ENCODE measurements at regions not wholly inside any gene's neighbourhood (a gene's known extent, or its start where the extent isn't known, plus 50 kb on each side); places are given as distances from the start of the nearest gene placed in this dataset.

DNA sequence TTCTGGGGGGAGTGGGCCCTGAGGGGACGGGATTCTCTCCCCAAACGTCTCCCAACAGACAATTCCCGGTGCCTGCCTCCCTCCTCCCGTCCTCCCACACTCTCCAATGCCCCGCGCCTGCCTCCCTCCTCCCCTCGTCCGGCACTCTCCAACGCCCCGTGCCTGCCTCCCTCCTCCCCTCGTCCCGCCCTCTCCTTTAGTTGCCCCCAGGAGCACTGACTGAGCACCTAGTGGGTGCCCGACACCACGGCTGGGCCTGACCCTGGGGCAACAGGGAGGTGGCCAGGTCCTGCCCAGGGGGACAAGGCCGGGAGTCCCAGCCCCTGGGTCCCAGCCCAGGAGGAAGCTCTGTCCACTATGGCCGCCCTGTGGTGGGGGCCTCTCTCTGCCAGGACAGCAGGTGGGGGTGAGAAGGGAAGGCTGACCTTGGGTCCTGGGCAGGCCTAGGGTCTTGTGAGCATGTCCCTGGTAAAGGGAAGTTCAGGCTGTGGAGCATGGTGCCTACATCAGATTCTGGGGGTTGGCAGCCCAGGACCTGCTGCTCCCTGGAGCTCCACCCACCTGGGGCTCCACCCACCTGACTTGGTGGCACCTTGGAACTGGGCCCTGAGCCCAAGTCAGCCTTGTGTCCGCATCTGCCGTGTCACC is 942.3 kb downstream of the BRD1 start:
- DNase-seq, result no peak
- Histone ChIP-seq H3K27me3 (ENCODE audit: control insufficient read depth, insufficient read depth, low read length) (no peaks in the 10 kb centered on the region), H3K4me3 (ENCODE audit: insufficient read depth, low read depth, low read length) (no peak overlapping the region; the same call in 1 of the 2 replicates), H3K36me3 (replicated peaks; ENCODE audit: control insufficient read depth, insufficient read depth, low read length) (no peaks in the 10 kb centered on the region)

- no peak overlapping the region; the same call in 1 of the 2 replicates for H3K4me3 ChIP-seq (ENCODE audit: insufficient read depth, low read depth, low read length)
- H3K36me3 ChIP-seq (replicated peaks; ENCODE audit: control insufficient read depth, insufficient read depth, low read length), result no peaks in the 10 kb centered on the region
- peak; percentile 65 for DNase-seq
- no peaks in the 10 kb centered on the region for H3K27me3 ChIP-seq (ENCODE audit: control insufficient read depth, insufficient read depth, low read length)
Observed at GRCh38 chr22:48884786-48885185, 942.9 kb downstream of the BRD1 start.

- DNase-seq, result no peak
Observed at GRCh38 chr22:48884324-48884723, 943.3 kb downstream of the BRD1 start.

DNA sequence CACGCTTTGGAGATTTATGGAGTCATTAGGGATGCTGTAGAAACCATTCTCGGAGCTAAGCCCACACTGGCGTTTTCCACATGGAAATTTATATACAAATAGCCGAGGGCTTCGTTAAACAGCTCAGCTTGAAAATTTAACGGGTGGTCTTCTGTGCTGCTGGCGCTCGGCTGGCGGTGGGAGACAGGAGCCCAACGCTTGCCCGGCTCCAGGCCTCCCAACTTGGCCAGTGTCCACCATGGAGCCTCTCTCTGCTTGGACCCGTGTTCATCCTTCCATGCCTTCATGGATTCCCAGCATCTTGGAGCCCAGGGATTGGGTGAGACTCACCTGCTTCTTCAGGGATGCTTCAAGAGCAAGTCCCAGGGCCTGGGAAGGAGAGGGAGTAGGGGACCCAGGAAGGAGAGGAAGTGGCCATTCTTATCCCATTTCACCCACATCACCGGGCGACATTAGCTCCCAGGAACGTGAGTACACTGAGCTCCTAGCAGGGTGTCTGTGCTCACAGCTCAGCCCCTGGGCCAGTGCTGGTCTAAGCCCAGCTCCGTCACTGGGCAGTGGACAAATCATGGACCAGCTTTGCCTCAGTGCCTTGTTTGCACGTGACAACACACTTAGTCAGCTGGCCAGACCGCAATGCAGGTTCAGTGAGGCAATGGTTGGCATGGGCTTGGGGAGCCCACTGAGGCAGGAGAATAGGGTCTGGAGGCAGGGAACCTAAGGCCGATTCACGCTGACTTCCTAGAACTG is 944.3 kb downstream of the BRD1 start:
- Histone ChIP-seq H3K27me3 (ENCODE audit: control insufficient read depth, insufficient read depth, low read length) (no peaks in the 10 kb centered on the region), H3K36me3 (replicated peaks; ENCODE audit: control insufficient read depth, insufficient read depth, low read length) (no peaks in the 10 kb centered on the region), H3K4me3 (ENCODE audit: insufficient read depth, low read depth, low read length) (no peak overlapping the region)
- no peak for DNase-seq

More at GRCh38 chr22:48884324-48884723, 943.3 kb downstream of the BRD1 start:
- no peak overlapping the region for H3K4me3 ChIP-seq (ENCODE audit: insufficient read depth, low read depth, low read length)
- no peaks in the 10 kb centered on the region for H3K36me3 ChIP-seq (replicated peaks; ENCODE audit: control insufficient read depth, insufficient read depth, low read length)
- no peaks in the 10 kb centered on the region for H3K27me3 ChIP-seq (ENCODE audit: control insufficient read depth, insufficient read depth, low read length)

DNA sequence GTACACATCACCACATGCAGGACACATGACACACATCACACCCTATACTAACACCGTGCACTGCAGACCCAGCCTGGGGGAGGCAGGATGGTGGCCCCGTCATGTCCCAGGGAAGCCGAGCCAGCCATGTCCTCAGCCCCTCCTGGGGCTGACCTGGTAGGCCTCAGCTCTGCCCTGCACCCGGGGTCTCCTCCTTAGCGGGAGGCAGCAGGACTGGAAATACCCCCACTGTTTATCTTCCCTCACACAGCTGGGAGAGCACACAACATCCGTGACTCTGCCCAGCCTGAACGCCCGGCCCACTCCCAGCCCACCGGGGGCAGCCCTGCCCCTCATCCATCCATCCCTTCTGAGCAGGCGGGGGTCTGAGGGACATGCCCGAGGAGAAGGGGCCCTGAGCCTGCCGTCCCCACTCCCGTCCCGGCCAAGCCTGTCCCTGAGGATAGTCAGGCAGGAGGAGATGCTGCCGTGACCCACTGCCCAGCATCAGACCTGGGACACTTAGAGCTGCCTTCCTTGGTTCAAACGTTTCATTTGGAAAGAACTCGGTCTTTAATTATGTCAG is 945.0 kb downstream of the BRD1 start:
- no peak for DNase-seq
- H3K4me3 ChIP-seq (ENCODE audit: insufficient read depth, low read depth, low read length), result no peak overlapping the region

DNA sequence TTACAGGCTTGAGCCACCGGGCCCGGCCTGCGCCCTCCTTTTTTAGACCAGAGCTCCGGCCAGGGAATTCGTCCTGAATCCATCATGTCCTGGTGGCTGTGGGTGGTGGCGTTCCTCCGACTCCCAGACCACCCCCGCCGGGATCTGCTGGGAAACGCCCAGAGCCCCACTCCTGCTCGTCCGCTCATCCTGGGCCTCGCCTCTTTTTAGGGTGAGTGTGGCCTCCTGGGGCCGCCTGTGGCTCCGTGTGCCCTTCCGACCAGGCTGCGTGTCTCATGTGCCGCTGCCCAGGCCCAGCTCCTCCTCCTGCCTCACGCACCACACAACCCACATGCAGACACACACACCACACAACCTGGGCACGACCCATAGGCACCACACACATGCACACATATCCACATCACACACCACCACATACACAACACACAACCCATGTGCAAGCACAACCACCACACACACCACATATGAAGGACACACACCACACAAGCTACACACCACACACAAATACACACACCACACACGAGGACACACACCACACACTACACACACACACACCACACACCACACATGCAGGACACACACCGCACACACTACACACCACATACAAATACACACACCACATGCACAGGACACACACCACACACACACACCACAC is 946.2 kb downstream of the BRD1 start:
- H3K36me3 ChIP-seq (replicated peaks; ENCODE audit: control insufficient read depth, insufficient read depth, low read length), result no peaks in the 10 kb centered on the region

More for the DNA sequence above, 945.0 kb downstream of the BRD1 start:
- H3K36me3 ChIP-seq (replicated peaks; ENCODE audit: control insufficient read depth, insufficient read depth, low read length), result no peaks in the 10 kb centered on the region
- H3K27me3 ChIP-seq (ENCODE audit: control insufficient read depth, insufficient read depth, low read length), result no peaks in the 10 kb centered on the region

DNA sequence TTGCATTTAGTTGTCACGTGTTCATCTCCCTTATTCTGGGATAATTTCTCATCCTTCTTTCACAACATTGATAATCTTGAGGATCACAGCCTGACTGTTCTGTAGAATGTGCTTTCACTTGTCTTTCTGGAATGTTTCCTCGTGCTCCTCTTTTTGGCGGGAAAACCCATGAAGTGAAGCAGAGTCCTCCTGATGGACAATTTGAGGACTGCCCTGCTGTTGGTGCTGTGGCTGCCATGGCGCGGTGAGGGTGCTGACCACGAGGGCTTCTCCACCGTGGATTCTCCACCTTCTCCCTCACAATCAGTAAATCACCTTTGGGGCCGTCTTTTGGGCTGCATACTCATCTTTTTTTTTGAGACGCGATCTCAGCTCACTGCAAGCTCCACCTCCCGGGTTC is 946.9 kb downstream of the BRD1 start:
- no peak for DNase-seq
- Histone ChIP-seq H3K36me3 (replicated peaks; ENCODE audit: control insufficient read depth, insufficient read depth, low read length) (no peaks in the 10 kb centered on the region), H3K27me3 (ENCODE audit: control insufficient read depth, insufficient read depth, low read length) (no peaks in the 10 kb centered on the region), H3K4me3 (ENCODE audit: insufficient read depth, low read depth, low read length) (no peak overlapping the region)

More for the DNA sequence above, 946.2 kb downstream of the BRD1 start:
- no peak for DNase-seq
- no peak overlapping the region for H3K4me3 ChIP-seq (ENCODE audit: insufficient read depth, low read depth, low read length)
- no peaks in the 10 kb centered on the region for H3K27me3 ChIP-seq (ENCODE audit: control insufficient read depth, insufficient read depth, low read length)

GRCh38 chr22:48876951-48877350 is 950.7 kb downstream of the BRD1 start:
- H3K36me3 ChIP-seq (replicated peaks; ENCODE audit: control insufficient read depth, insufficient read depth, low read length), result no peaks in the 10 kb centered on the region
- H3K4me3 ChIP-seq (ENCODE audit: insufficient read depth, low read depth, low read length), result no peak overlapping the region
- no peak for DNase-seq
- no peaks in the 10 kb centered on the region for H3K27me3 ChIP-seq (ENCODE audit: control insufficient read depth, insufficient read depth, low read length)

DNA sequence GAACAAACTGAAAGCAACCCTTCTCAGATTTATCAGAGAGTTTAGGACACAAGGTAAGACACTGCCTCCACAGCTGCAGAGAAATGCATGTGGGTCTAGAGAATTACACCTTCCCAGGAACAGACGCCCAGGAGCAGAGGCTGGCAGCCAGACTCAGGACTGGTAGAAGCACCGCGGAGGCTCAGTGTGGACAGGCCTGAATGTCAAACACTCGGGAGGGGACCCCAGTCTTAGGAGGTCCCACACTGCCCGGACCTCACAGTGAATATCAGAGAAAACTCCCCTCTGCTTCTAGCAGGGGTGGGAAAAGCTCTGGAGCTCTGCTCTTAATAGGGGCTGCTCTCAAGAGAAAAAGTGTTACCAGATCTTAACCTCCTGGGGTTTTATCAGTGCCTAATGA is 952.7 kb downstream of the BRD1 start:
- DNase-seq, result no peak
- no peak overlapping the region for H3K4me3 ChIP-seq (ENCODE audit: insufficient read depth, low read depth, low read length)
- no peaks in the 10 kb centered on the region for H3K36me3 ChIP-seq (replicated peaks; ENCODE audit: control insufficient read depth, insufficient read depth, low read length)

GRCh38 chr22:48873191-48873520 is 954.5 kb downstream of the BRD1 start:
- H3K36me3 ChIP-seq (replicated peaks; ENCODE audit: control insufficient read depth, insufficient read depth, low read length), result no peaks in the 10 kb centered on the region

More for the DNA sequence above, 952.7 kb downstream of the BRD1 start:
- no peaks in the 10 kb centered on the region for H3K27me3 ChIP-seq (ENCODE audit: control insufficient read depth, insufficient read depth, low read length)

GRCh38 chr22:48872271-48873190 is 955.1 kb downstream of the BRD1 start:
- Histone ChIP-seq H3K27me3 (ENCODE audit: control insufficient read depth, insufficient read depth, low read length) (no peaks in the 10 kb centered on the region), H3K36me3 (replicated peaks; ENCODE audit: control insufficient read depth, insufficient read depth, low read length) (no peaks in the 10 kb centered on the region), H3K4me3 (ENCODE audit: insufficient read depth, low read depth, low read length) (no peak overlapping the region)
- DNase-seq, result peak; percentile 44

More at GRCh38 chr22:48873191-48873520, 954.5 kb downstream of the BRD1 start:
- Histone ChIP-seq H3K4me3 (ENCODE audit: insufficient read depth, low read depth, low read length) (no peak overlapping the region), H3K27me3 (ENCODE audit: control insufficient read depth, insufficient read depth, low read length) (no peaks in the 10 kb centered on the region)
- DNase-seq, result no peak

DNA sequence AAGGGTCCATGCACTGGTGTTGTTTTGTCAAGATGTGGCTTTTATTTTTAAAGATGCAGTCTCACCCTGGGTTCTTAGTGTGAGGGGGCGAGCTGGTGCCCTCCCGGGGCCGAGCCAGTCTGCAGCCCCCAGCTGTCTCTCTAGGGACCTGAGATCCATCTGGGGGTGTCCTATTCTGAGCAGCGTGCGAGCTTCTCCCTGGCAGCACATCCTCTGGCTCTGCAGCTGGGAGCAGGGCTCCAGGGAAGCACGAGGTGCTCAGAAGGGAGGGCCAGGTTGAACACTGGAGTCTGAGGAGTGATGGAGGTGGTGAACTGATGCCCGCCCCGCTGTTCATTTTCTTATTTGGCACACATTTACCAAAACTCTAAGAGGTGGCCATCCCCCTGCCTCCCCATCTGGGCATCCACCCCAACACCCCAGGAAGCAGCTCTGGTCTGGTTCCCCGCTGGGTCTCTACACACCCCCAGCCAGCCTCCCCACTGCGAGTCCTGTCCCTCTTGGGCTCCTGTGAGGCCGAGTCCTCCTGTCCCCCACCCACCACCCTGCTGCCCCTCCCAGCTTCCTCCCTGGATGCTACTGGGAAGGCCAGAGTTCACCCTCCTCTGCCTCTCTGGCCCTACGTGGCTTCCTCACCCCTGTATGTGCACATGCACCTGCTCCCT is 956.4 kb downstream of the BRD1 start:
- Histone ChIP-seq H3K4me3 (ENCODE audit: insufficient read depth, low read depth, low read length) (no peak overlapping the region), H3K36me3 (replicated peaks; ENCODE audit: control insufficient read depth, insufficient read depth, low read length) (no peaks in the 10 kb centered on the region)
- peak; percentile 47 for DNase-seq

DNA sequence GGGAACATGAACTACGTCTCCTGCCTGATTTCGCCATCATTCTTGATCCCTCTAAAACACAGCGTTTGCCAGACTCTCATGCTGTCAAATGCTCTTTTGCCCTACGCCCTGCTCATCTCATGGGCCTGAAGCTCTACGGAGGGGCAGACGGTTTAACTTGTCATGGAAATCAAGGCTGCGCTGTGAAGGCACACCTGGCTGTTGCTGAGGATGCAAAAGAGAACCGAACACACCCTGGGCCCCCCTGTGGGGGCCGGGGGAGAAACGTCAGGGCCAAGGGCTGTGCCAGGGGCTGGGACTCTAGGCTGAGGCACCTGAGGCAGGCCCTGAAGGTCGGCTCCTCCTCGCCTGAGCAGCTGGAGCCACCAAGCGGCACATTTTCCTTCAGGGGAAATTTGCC is 957.2 kb downstream of the BRD1 start:
- Histone ChIP-seq H3K27me3 (ENCODE audit: control insufficient read depth, insufficient read depth, low read length) (no peaks in the 10 kb centered on the region), H3K36me3 (replicated peaks; ENCODE audit: control insufficient read depth, insufficient read depth, low read length) (no peaks in the 10 kb centered on the region), H3K4me3 (ENCODE audit: insufficient read depth, low read depth, low read length) (no peak overlapping the region)
- peak; percentile 64 for DNase-seq

More for the DNA sequence above, 956.4 kb downstream of the BRD1 start:
- no peaks in the 10 kb centered on the region for H3K27me3 ChIP-seq (ENCODE audit: control insufficient read depth, insufficient read depth, low read length)

All from H7 (cell line).